ENCODE measurements at regions not wholly inside any gene's neighbourhood (a gene's known extent, or its start where the extent isn't known, plus 50 kb on each side); places are given as distances from the start of the nearest gene placed in this dataset.

GRCh38 chr6:22807261-22807660, 237.9 kb downstream of the HDGFL1 start:
- TF ChIP-seq, protein P1, sequence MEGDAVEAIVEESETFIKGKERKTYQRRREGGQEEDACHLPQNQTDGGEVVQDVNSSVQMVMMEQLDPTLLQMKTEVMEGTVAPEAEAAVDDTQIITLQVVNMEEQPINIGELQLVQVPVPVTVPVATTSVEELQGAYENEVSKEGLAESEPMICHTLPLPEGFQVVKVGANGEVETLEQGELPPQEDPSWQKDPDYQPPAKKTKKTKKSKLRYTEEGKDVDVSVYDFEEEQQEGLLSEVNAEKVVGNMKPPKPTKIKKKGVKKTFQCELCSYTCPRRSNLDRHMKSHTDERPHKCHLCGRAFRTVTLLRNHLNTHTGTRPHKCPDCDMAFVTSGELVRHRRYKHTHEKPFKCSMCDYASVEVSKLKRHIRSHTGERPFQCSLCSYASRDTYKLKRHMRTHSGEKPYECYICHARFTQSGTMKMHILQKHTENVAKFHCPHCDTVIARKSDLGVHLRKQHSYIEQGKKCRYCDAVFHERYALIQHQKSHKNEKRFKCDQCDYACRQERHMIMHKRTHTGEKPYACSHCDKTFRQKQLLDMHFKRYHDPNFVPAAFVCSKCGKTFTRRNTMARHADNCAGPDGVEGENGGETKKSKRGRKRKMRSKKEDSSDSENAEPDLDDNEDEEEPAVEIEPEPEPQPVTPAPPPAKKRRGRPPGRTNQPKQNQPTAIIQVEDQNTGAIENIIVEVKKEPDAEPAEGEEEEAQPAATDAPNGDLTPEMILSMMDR (conservative IDR thresholded peaks at IDR 0.05), result no peak
- TF ChIP-seq ZFX (IDR thresholded peaks at IDR 0.05), result no peak
